H1 (cell line): ENCODE measurements at regions not wholly inside any gene's neighbourhood (a gene's known extent, or its start where the extent isn't known, plus 50 kb on each side); places are given as distances from the start of the nearest gene placed in this dataset.

Source experiments
- CTCF ChIA-PET: fragments of 300-600 bp; sonication (Branson Sonifier 250); formaldehyde crosslinking; loops from one replicate; lab custom pipeline; 2021; ENCODE audit not compliant: partially characterized antibody; lab: Charles Lee
- POLR2A ChIA-PET: fragments of 300-600 bp; sonication (Branson Sonifier 250); formaldehyde crosslinking; loops from one replicate; lab custom pipeline; 2021; ENCODE audit warnings: inconsistent platforms; ENCODE audit not compliant: partially characterized antibody; lab: Charles Lee
- DNase-seq, 2 experiments: peaks; one replicate each; pipeline versions ENCODE4 v3.0.0 to v3.0.0-alpha.2; 2010 to 2022; ENCODE audit warnings: low spot score in 2 of 2, low read depth in 1 of 2, mixed read lengths in 1 of 2
- FAIRE-seq: peaks from 2 replicates; lab custom pipeline; 2011; peaks lifted over from hg19 to GRCh38; lab: Jason Lieb, UNC
- H2AFZ ChIP-seq: 2 replicates; pipeline ENCODE4 v1.8.1; 2012; ENCODE audit warnings: low read length, inconsistent platforms
- H2AK5ac ChIP-seq: 2 replicates; pipeline ENCODE4 v1.6.1; 2013; ENCODE audit warnings: low read depth, low read length
- H2BK120ac ChIP-seq: replicated peaks from 2 replicates; pipeline ENCODE3; 2013; ENCODE audit warnings: low read depth, low read length, inconsistent platforms
- H2BK12ac ChIP-seq: 2 replicates; pipeline ENCODE4 v1.6.1; 2013; ENCODE audit warnings: low read depth, low read length
- H2BK15ac ChIP-seq: 2 replicates; pipeline ENCODE4 v1.6.1; 2013; ENCODE audit warnings: low read length
- H2BK20ac ChIP-seq: 2 replicates; pipeline ENCODE4 v1.6.1; 2013; ENCODE audit warnings: low read length
- H2BK5ac ChIP-seq: 2 replicates; pipeline ENCODE4 v1.6.1; 2013; ENCODE audit warnings: low read depth, low read length
- H3K14ac ChIP-seq: 2 replicates; pipeline ENCODE4 v1.6.1; 2013; ENCODE audit warnings: inconsistent platforms; ENCODE audit not compliant: insufficient read length
- H3K18ac ChIP-seq: 2 replicates; pipeline ENCODE4 v1.6.1; 2013; ENCODE audit warnings: low read length; ENCODE audit errors: extremely low read depth
- H3K23ac ChIP-seq: 2 replicates; pipeline ENCODE4 v1.6.1; 2013; ENCODE audit warnings: inconsistent platforms; ENCODE audit not compliant: insufficient read length
- H3K23me2 ChIP-seq: 2 replicates; pipeline ENCODE4 v1.6.1; 2013; ENCODE audit warnings: low read depth, low read length
- H3K27ac ChIP-seq: 2 replicates; pipeline ENCODE4 v1.6.1; 2011; ENCODE audit warnings: low read depth, low read length, inconsistent platforms
- H3K27me3 ChIP-seq, 4 experiments: replicated peaks in 1 of 4; 1 replicate in 1 of 4; 2 replicates in 3 of 4; pipeline versions ENCODE4 v1.6.1 to v1.8.1; 2011 to 2013; ENCODE audit warnings: low read length in 3 of 4, mild to moderate bottlenecking in 3 of 4, inconsistent platforms in 2 of 4, mixed read lengths in 2 of 4, moderate library complexity in 1 of 4; ENCODE audit not compliant: control insufficient read depth in 3 of 4, insufficient read depth in 3 of 4; ENCODE audit errors: extremely low read depth in 1 of 4
- H3K36me3 ChIP-seq, 4 experiments: 2 replicates each; pipeline versions ENCODE4 v1.6.1 to v1.8.1; 2011 to 2013; ENCODE audit warnings: mild to moderate bottlenecking in 4 of 4, low read length in 3 of 4, moderate library complexity in 2 of 4, control low read depth in 1 of 4, inconsistent platforms in 1 of 4; ENCODE audit not compliant: insufficient read depth in 4 of 4, control insufficient read depth in 2 of 4
- H3K4ac ChIP-seq: replicated peaks from 2 replicates; pipeline ENCODE3; 2013; ENCODE audit warnings: low read length, low read depth, mixed read lengths, inconsistent platforms; ENCODE audit not compliant: insufficient read length
- H3K4me1 ChIP-seq, 4 experiments: replicated peaks in 1 of 4; 1 replicate in 1 of 4; 2 replicates in 3 of 4; pipeline versions ENCODE4 v1.6.1 to v1.8.1; 2011 to 2013; ENCODE audit warnings: low read length in 3 of 4, inconsistent platforms in 2 of 4, mixed read lengths in 1 of 4; ENCODE audit not compliant: insufficient read depth in 4 of 4, control insufficient read depth in 3 of 4
- H3K4me2 ChIP-seq, 2 experiments: 2 replicates each; pipeline versions ENCODE4 v1.6.1 to v1.8.1; 2011 to 2013; ENCODE audit warnings: low read depth in 2 of 2, low read length in 2 of 2, control low read depth in 1 of 2, inconsistent platforms in 1 of 2, mild to moderate bottlenecking in 1 of 2; ENCODE audit not compliant: insufficient read depth in 1 of 2
- H3K4me3 ChIP-seq, 4 experiments: fragments of 200-600, 300-600 bp in 1 of 4; sonication (generic), shearing (Covaris generic), sonication (Bioruptor Twin) in 1 of 4; 2 replicates each; pipeline versions ENCODE4 v1.5.1 to v1.8.1; 2011 to 2016; ENCODE audit warnings: low read length in 4 of 4, low read depth in 3 of 4, control low read depth in 2 of 4, inconsistent platforms in 2 of 4, mild to moderate bottlenecking in 2 of 4, mixed read lengths in 1 of 4, moderate library complexity in 1 of 4; ENCODE audit not compliant: insufficient read depth in 2 of 4; ENCODE audit errors: extremely low read depth in 1 of 4
- H3K56ac ChIP-seq: replicated peaks from 2 replicates; pipeline ENCODE3; 2013; ENCODE audit warnings: low read depth, mild to moderate bottlenecking, mixed read lengths, low read length, inconsistent platforms; ENCODE audit not compliant: insufficient read length
- H3K79me1 ChIP-seq: 2 replicates; pipeline ENCODE4 v1.6.1; 2013; ENCODE audit warnings: low read depth, low read length, control low read depth
- H3K79me2 ChIP-seq, 2 experiments: 2 replicates each; pipeline versions ENCODE4 v1.6.1 to v1.8.1; 2012 to 2013; ENCODE audit warnings: low read length in 2 of 2, mild to moderate bottlenecking in 2 of 2, inconsistent platforms in 1 of 2; ENCODE audit not compliant: insufficient read depth in 2 of 2, control insufficient read depth in 1 of 2
- H3K9ac ChIP-seq, 4 experiments: replicated peaks in 1 of 4; 1 replicate in 1 of 4; 2 replicates in 3 of 4; pipeline versions ENCODE4 v1.6.1 to v1.8.1; 2011 to 2013; ENCODE audit warnings: low read depth in 3 of 4, low read length in 3 of 4, control low read depth in 2 of 4, mild to moderate bottlenecking in 2 of 4, moderate library complexity in 2 of 4, inconsistent platforms in 1 of 4; ENCODE audit errors: extremely low read depth in 1 of 4
- H3K9me3 ChIP-seq, 2 experiments: 2 replicates each; pipeline versions ENCODE4 v1.6.1 to v1.8.1; 2012 to 2013; ENCODE audit warnings: mild to moderate bottlenecking in 2 of 2, moderate library complexity in 2 of 2, control low read depth in 1 of 2, inconsistent platforms in 1 of 2, low read depth in 1 of 2, low read length in 1 of 2, mixed read lengths in 1 of 2; ENCODE audit not compliant: insufficient read depth in 2 of 2
- H4K20me1 ChIP-seq, 2 experiments: replicated peaks in 1 of 2; 2 replicates each; pipeline versions ENCODE3 to v1.8.1; 2011 to 2013; ENCODE audit warnings: inconsistent platforms in 2 of 2, low read length in 2 of 2, mild to moderate bottlenecking in 1 of 2; ENCODE audit not compliant: insufficient read depth in 2 of 2, control insufficient read depth in 1 of 2
- H4K5ac ChIP-seq: 2 replicates; pipeline ENCODE4 v1.6.1; 2013; ENCODE audit warnings: low read length, low read depth, mixed read lengths, inconsistent platforms; ENCODE audit not compliant: insufficient read length
- H4K8ac ChIP-seq: 2 replicates; pipeline ENCODE4 v1.8.0; 2013; ENCODE audit warnings: mild to moderate bottlenecking, moderate library complexity, low read length, inconsistent platforms; ENCODE audit not compliant: insufficient read depth; ENCODE audit errors: extremely low read depth
- H4K91ac ChIP-seq: replicated peaks from 2 replicates; pipeline ENCODE3; 2013; ENCODE audit warnings: low read length, mixed read lengths, inconsistent platforms; ENCODE audit not compliant: insufficient read length
- CHD2 ChIP-seq: IDR thresholded peaks from 2 replicates; pipeline ENCODE4 v1.6.1; 2012; ENCODE audit warnings: low read length, improper control_type of control experiment
- KDM4A ChIP-seq: IDR thresholded peaks from one replicate; pipeline ENCODE4 v1.7.1; 2012; ENCODE audit warnings: low read depth, mild to moderate bottlenecking, moderate library complexity, low read length, inconsistent platforms; ENCODE audit not compliant: severe bottlenecking
- POU5F1 ChIP-seq: IDR thresholded peaks from 2 replicates; pipeline ENCODE4 v1.6.1; 2011; ENCODE audit warnings: low read depth, mild to moderate bottlenecking, low read length, moderate library complexity
- RFX5 ChIP-seq: IDR thresholded peaks from 2 replicates; pipeline ENCODE4 v1.6.1; 2011; ENCODE audit warnings: low read depth, low read length, improper control_type of control experiment, borderline replicate concordance
- RNF2 ChIP-seq: fragments of 200-900, 300-1000 bp; sonication (generic); IDR thresholded peaks from 2 replicates; pipeline ENCODE4 v1.7.1; 2016; ENCODE audit warnings: borderline replicate concordance, low read depth, mild to moderate bottlenecking, antibody characterized with exemption, low read length; ENCODE audit not compliant: poor library complexity, severe bottlenecking; ENCODE audit errors: missing control alignments
- WGBS, 2 experiments: shearing (Covaris generic) in 1 of 2; methylation state at CpG; one replicate each; pipeline versions ENCODE4 v1.1.6 to v1.1.7; 2013 to 2015; ENCODE audit warnings: low lambda C conversion rate in 2 of 2, mixed read lengths in 2 of 2, inconsistent platforms in 1 of 2, low coverage in 1 of 2, missing lambda C conversion rate in 1 of 2; ENCODE audit not compliant: insufficient replicate concordance in 2 of 2, insufficient coverage in 1 of 2, insufficient read length in 1 of 2; ENCODE audit errors: extremely low coverage in 1 of 2, missing lambda C conversion rate in 1 of 2; 5-methylcytosine and 5-hydroxymethylcytosine counted together
- TF ChIP-seq, protein P1 (sequence below): IDR thresholded peaks from 2 replicates; pipeline ENCODE4 v1.6.1; 2011; ENCODE audit warnings: low read depth, mild to moderate bottlenecking, low read length; ENCODE audit not compliant: insufficient read depth

DNA sequence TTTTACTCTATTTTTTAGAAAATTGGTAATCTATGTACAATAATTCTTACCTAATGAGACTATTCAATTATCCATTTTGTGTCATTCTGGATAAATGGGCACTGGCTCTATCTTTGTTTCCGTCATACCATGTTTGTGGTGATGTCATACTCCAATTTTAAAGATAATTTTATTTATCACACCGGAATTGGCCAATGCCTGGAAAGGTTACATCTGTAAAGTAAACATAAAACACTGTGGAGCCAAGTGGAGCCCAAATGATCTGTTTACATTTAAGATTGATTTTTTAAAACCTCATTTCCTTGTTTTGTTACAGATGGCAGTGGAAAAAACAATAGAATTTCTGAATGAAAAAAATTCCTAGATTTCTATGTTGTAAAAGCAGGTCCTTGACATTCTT, 120.2 kb upstream of the GPRIN3 start:
- Histone ChIP-seq H3K9me3 (peaks cover 0 to 2% of the 10 kb centered on the region in 2 experiments; a peak in 1 of 4 replicates), H3K27ac (no peak overlapping the region), H3K79me2 (no peaks in the 10 kb centered on the region), H3K79me1 (no peaks in the 10 kb centered on the region), H3K23ac (no peak overlapping the region), H4K91ac (no peak overlapping the region), H2AK5ac (no peak overlapping the region), H4K5ac (no peak overlapping the region), H3K36me3 (no peaks in the 10 kb centered on the region), H3K27me3 (no peaks in the 10 kb centered on the region), H3K56ac (no peak overlapping the region), H3K18ac (no peak overlapping the region), H3K4ac (no peak overlapping the region), H3K14ac (no peak overlapping the region), H2BK12ac (no peak overlapping the region), H3K4me2 (no peak overlapping the region), H4K20me1 (no peaks in the 10 kb centered on the region), H2BK15ac (no peak overlapping the region), H2BK20ac (no peak overlapping the region), H2BK5ac (no peak overlapping the region), H4K8ac (no peak overlapping the region), H2AFZ (no peak overlapping the region), H3K9ac (no peak overlapping the region), H3K4me3 (no peak overlapping the region), H3K23me2 (no peaks in the 10 kb centered on the region), H3K4me1 (no peaks in the 10 kb centered on the region), H2BK120ac (no peak overlapping the region)
- DNase-seq (no peak), FAIRE-seq (no peak)
- TF ChIP-seq KDM4A (no peak), POU5F1 (no peak), RNF2 (no peak), CHD2 (no peak), RFX5 (no peak)
- TF ChIP-seq, protein P1, sequence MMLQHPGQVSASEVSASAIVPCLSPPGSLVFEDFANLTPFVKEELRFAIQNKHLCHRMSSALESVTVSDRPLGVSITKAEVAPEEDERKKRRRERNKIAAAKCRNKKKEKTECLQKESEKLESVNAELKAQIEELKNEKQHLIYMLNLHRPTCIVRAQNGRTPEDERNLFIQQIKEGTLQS: no peak
- 92% methylated on average over 2 of the region's 2 CpGs; no CpG with 5 or more reads in 1 of the 2 experiments for WGBS, 2 experiments
- ChIA-PET CTCF (interaction anchor here (0.9 to 1.5 kb wide), 3 partner anchors 169 to 174 kb away, joined by 3 to 4 read pairs (median 3); no protein-coding TSS in a partner anchor), POLR2A (no interaction called here)
